Kidney (tissue), 13 donors: ENCODE measurements at regions not wholly inside any gene's neighbourhood (a gene's known extent, or its start where the extent isn't known, plus 50 kb on each side); places are given as distances from the start of the nearest gene placed in this dataset.

Experiments used
- DNase-seq, 5 donors: peaks; one replicate each; pipeline ENCODE4 v3.0.0-alpha.2; 2013 to 2020
- FAIRE-seq: peaks from 2 replicates; lab custom pipeline; 2012; peaks lifted over from hg19 to GRCh38; lab: Jason Lieb, UNC
- H3K27ac ChIP-seq, 2 donors: one replicate each; pipeline ENCODE4 v1.7.0; 2013; ENCODE audit warnings: low read depth in 2 of 2, low read length in 2 of 2, inconsistent platforms in 1 of 2
- H3K27me3 ChIP-seq: one replicate; pipeline ENCODE4 v1.7.1; 2013; ENCODE audit warnings: low read length, inconsistent platforms; ENCODE audit not compliant: control insufficient read depth, insufficient read depth
- H3K36me3 ChIP-seq, 3 donors: one replicate each; pipeline versions ENCODE4 v1.7.0 to v1.7.1; 2013; ENCODE audit warnings: low read length in 3 of 3, control low read depth in 1 of 3, inconsistent platforms in 1 of 3; ENCODE audit not compliant: insufficient read depth in 3 of 3, control insufficient read depth in 2 of 3
- H3K4me1 ChIP-seq, 3 donors: one replicate each; pipeline versions ENCODE4 v1.7.0 to v1.7.1; 2013; ENCODE audit warnings: low read length in 3 of 3, inconsistent platforms in 1 of 3, low read depth in 1 of 3; ENCODE audit not compliant: control insufficient read depth in 2 of 3, insufficient read depth in 2 of 3
- H3K4me3 ChIP-seq, 3 donors: one replicate each; pipeline versions ENCODE4 v1.7.0 to v1.8.1; 2013; ENCODE audit warnings: low read length in 3 of 3, control low read depth in 1 of 3, inconsistent platforms in 1 of 3
- H3K9ac ChIP-seq, 3 donors: one replicate each; pipeline versions ENCODE4 v1.7.0 to v1.7.1; 2013; ENCODE audit warnings: low read length in 3 of 3, control low read depth in 1 of 3, inconsistent platforms in 1 of 3
- H3K9me3 ChIP-seq, 3 donors: one replicate each; pipeline versions ENCODE4 v1.7.0 to v1.7.1; 2013; ENCODE audit warnings: low read length in 3 of 3, control low read depth in 1 of 3, inconsistent platforms in 1 of 3; ENCODE audit not compliant: control insufficient read depth in 2 of 3, insufficient read depth in 1 of 3
- CTCF ChIP-seq: IDR thresholded peaks from 3 replicates; pipeline ENCODE4 v1.5.1; 2012; ENCODE audit warnings: mild to moderate bottlenecking, moderate library complexity, borderline replicate concordance; ENCODE audit not compliant: insufficient read depth; ENCODE audit errors: extremely low read depth
- intact Hi-C: fragments of 100-400 bp; cut with DNase I; formaldehyde crosslinking; loops from one replicate; pipeline ENCODE4 v1.11.1; 2022
- donor health status: control.
- donor health status: control.
- donor health status: control.
- donor health status: control.
- donor health status: control.
- donor health status: DM: yes; HTN: yes; CAD: no.
- donor health status: Normal renal cell carcinoma (clear cell type).

GRCh38 chr10:33542752-33543505 is 208.5 kb upstream of the NRP1 start:
- Histone ChIP-seq H3K9ac (no peak overlapping the region), H3K4me1 (no peaks in the 10 kb centered on the region), H3K36me3 (no peaks in the 10 kb centered on the region), H3K27ac (no peak overlapping the region), H3K27me3 (no peaks in the 10 kb centered on the region), H3K4me3 (no peak overlapping the region), H3K9me3 (peaks cover 0 to 3% (median 0%) of the 10 kb centered on the region in 3 donors)
- FAIRE-seq = no peak
- TF ChIP-seq CTCF = no peak
- intact Hi-C loops = no loop called here
- DNase-seq = no peak

GRCh38 chr10:33539116-33539515 is 204.6 kb upstream of the NRP1 start:
- no peak for FAIRE-seq
- H3K4me1 ChIP-seq = no peaks in the 10 kb centered on the region

GRCh38 chr10:33537066-33537465 is 202.6 kb upstream of the NRP1 start:
- H3K36me3 ChIP-seq = no peaks in the 10 kb centered on the region
- H3K27me3 ChIP-seq = no peaks in the 10 kb centered on the region
- H3K4me3 ChIP-seq = no peak overlapping the region
- TF ChIP-seq CTCF = no peak
- intact Hi-C loops = no loop called here
- no peak for DNase-seq
- no peaks in the 10 kb centered on the region for H3K4me1 ChIP-seq
- no peak overlapping the region for H3K27ac ChIP-seq
- H3K9ac ChIP-seq = no peak overlapping the region
- FAIRE-seq = no peak
- no peaks in the 10 kb centered on the region for H3K9me3 ChIP-seq

More at GRCh38 chr10:33539116-33539515, 204.6 kb upstream of the NRP1 start:
- DNase-seq = no peak
- Histone ChIP-seq H3K27ac (no peak overlapping the region), H3K36me3 (no peaks in the 10 kb centered on the region), H3K9ac (no peak overlapping the region), H3K9me3 (peaks cover 0 to under 1% (median 0%) of the 10 kb centered on the region in 3 donors), H3K4me3 (no peak overlapping the region), H3K27me3 (no peaks in the 10 kb centered on the region)
- intact Hi-C loops = no loop called here
- TF ChIP-seq CTCF = no peak

GRCh38 chr10:33536508-33536907 is 202.0 kb upstream of the NRP1 start:
- Histone ChIP-seq H3K27me3 (no peaks in the 10 kb centered on the region), H3K4me1 (no peaks in the 10 kb centered on the region), H3K9me3 (no peaks in the 10 kb centered on the region), H3K4me3 (no peak overlapping the region), H3K9ac (no peak overlapping the region), H3K27ac (no peak overlapping the region), H3K36me3 (no peaks in the 10 kb centered on the region)
- intact Hi-C loops = no loop called here
- DNase-seq = no peak
- no peak for TF ChIP-seq CTCF
- FAIRE-seq = no peak
